ENCODE measurements at regions not wholly inside any gene's neighbourhood (a gene's known extent, or its start where the extent isn't known, plus 50 kb on each side); places are given as distances from the start of the nearest gene placed in this dataset.

- Mint-ChIP-seq H3K36me3 (ENCODE audit: low read depth) (no peaks in the 10 kb centered on the region), H3K27ac (no peak overlapping the region)
- intact Hi-C loops (cut with micrococcal nuclease): no loop called here
Measured at GRCh38 chr9:108534741-108535140, 321.0 kb downstream of the ACTL7B start.

DNA sequence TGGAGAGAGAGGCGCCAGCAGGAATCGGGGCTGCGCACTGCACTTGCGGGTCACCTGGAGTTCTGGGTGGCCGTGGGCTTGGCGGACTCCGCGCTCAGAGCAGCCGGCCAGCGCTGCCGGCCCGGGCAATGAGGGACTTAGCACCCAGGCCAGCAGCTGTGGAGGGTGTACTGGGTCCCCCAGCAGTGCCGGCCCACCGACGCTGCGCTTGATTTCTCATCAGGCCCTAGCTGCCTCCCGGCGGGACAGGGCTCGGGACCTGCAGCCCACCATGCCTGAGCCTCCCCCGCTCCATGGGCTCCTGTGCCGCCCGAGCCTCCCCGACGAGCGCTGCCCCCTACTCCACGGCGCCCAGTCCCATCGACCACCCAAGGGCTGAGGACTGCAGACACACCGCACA is 325.6 kb downstream of the ACTL7B start:
- intact Hi-C loops (cut with micrococcal nuclease): no loop called here
- H3K4me1 Mint-ChIP-seq (ENCODE audit: low read depth): no peaks in the 10 kb centered on the region
- H3K9me3 Mint-ChIP-seq: no peaks in the 10 kb centered on the region
- H3K27me3 Mint-ChIP-seq (ENCODE audit: low read depth): no peaks in the 10 kb centered on the region
- no peak for DNase-seq (ENCODE audit: low spot score)
- no peaks in the 10 kb centered on the region for H3K36me3 Mint-ChIP-seq (ENCODE audit: low read depth)
- H3K4me3 Mint-ChIP-seq (ENCODE audit: low read depth): no peak overlapping the region
- H3K27ac Mint-ChIP-seq: no peak overlapping the region

More at GRCh38 chr9:108534741-108535140, 321.0 kb downstream of the ACTL7B start:
- Mint-ChIP-seq H3K9me3 (no peaks in the 10 kb centered on the region), H3K4me1 (ENCODE audit: low read depth) (no peaks in the 10 kb centered on the region), H3K4me3 (ENCODE audit: low read depth) (no peak overlapping the region), H3K27me3 (ENCODE audit: low read depth) (no peaks in the 10 kb centered on the region)
- no peak for DNase-seq (ENCODE audit: low spot score)

DNA sequence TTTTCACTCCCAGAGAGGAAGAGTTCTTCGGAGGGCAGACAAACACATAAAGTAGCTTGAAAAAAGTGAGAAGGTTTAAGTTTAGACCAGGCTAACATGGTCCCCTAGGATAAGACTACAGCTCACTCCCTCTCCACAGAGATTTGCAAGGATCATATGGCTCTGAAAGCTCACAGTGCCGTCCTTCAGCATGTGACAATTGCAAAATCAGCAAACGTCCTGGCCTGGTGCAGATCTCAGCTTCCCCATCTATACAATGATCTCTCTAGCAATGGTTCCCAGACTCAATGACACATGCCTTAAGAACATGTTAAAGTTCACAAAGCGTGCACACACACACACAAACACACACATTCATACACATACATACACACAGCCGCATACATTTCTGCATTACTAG is 327.6 kb downstream of the ACTL7B start:
- Mint-ChIP-seq H3K27ac (no peak overlapping the region), H3K27me3 (ENCODE audit: low read depth) (no peaks in the 10 kb centered on the region), H3K4me3 (ENCODE audit: low read depth) (no peak overlapping the region), H3K36me3 (ENCODE audit: low read depth) (no peaks in the 10 kb centered on the region), H3K9me3 (no peaks in the 10 kb centered on the region), H3K4me1 (ENCODE audit: low read depth) (no peaks in the 10 kb centered on the region)
- intact Hi-C loops (cut with micrococcal nuclease): no loop called here
- no peak for DNase-seq (ENCODE audit: low spot score)

DNA sequence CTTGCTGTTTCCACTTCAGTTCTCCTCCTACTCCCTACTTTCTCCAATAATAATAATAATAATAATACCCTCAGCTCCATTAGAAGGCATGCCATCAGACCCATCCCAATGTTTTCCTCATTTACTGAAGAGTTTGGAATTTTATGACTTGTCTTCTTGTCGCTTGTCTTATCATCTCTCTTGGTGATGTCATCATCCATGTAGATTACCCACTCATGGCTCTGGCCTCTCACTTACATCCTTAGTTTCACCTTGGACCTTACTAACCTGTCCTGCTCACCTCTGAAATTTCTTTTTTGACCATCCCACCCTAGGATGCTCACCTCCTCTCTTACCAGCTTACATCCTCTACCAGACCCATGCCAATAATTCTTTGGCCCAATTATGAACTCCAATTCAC is 329.3 kb downstream of the ACTL7B start:
- H3K27ac Mint-ChIP-seq: no peak overlapping the region
- no peaks in the 10 kb centered on the region for H3K9me3 Mint-ChIP-seq
- no peak overlapping the region for H3K4me3 Mint-ChIP-seq (ENCODE audit: low read depth)
- no peaks in the 10 kb centered on the region for H3K4me1 Mint-ChIP-seq (ENCODE audit: low read depth)
- no peak for DNase-seq (ENCODE audit: low spot score)
- no peaks in the 10 kb centered on the region for H3K36me3 Mint-ChIP-seq (ENCODE audit: low read depth)
- no peaks in the 10 kb centered on the region for H3K27me3 Mint-ChIP-seq (ENCODE audit: low read depth)
- intact Hi-C loops (cut with micrococcal nuclease): no loop called here

GRCh38 chr9:108525186-108525585 is 330.6 kb downstream of the ACTL7B start:
- no peaks in the 10 kb centered on the region for H3K36me3 Mint-ChIP-seq (ENCODE audit: low read depth)
- no peak overlapping the region for H3K27ac Mint-ChIP-seq
- no peaks in the 10 kb centered on the region for H3K9me3 Mint-ChIP-seq
- intact Hi-C loops (cut with micrococcal nuclease): no loop called here
- no peaks in the 10 kb centered on the region for H3K4me1 Mint-ChIP-seq (ENCODE audit: low read depth)
- H3K27me3 Mint-ChIP-seq (ENCODE audit: low read depth): no peaks in the 10 kb centered on the region
- H3K4me3 Mint-ChIP-seq (ENCODE audit: low read depth): no peak overlapping the region
- DNase-seq (ENCODE audit: low spot score): no peak

- no peak overlapping the region for H3K4me3 Mint-ChIP-seq (ENCODE audit: low read depth)
- no peaks in the 10 kb centered on the region for H3K36me3 Mint-ChIP-seq (ENCODE audit: low read depth)
- no peaks in the 10 kb centered on the region for H3K9me3 Mint-ChIP-seq
- no peak overlapping the region for H3K27ac Mint-ChIP-seq
- no peaks in the 10 kb centered on the region for H3K27me3 Mint-ChIP-seq (ENCODE audit: low read depth)
- intact Hi-C loops (cut with micrococcal nuclease): no loop called here
- no peaks in the 10 kb centered on the region for H3K4me1 Mint-ChIP-seq (ENCODE audit: low read depth)
- DNase-seq (ENCODE audit: low spot score): no peak
Measured at GRCh38 chr9:108521063-108521590, 334.7 kb downstream of the ACTL7B start.

- no peaks in the 10 kb centered on the region for H3K4me1 Mint-ChIP-seq (ENCODE audit: low read depth)
- H3K36me3 Mint-ChIP-seq (ENCODE audit: low read depth): no peaks in the 10 kb centered on the region
- H3K9me3 Mint-ChIP-seq: no peaks in the 10 kb centered on the region
Measured at GRCh38 chr9:108519437-108519836, 336.3 kb downstream of the ACTL7B start.

GRCh38 chr9:108517651-108518365 is 338.0 kb downstream of the ACTL7B start:
- H3K27me3 Mint-ChIP-seq (ENCODE audit: low read depth): no peaks in the 10 kb centered on the region
- H3K9me3 Mint-ChIP-seq: no peaks in the 10 kb centered on the region
- no peak for DNase-seq (ENCODE audit: low spot score)
- no peak overlapping the region for H3K4me3 Mint-ChIP-seq (ENCODE audit: low read depth)
- H3K27ac Mint-ChIP-seq: no peak overlapping the region
- intact Hi-C loops (cut with micrococcal nuclease): no loop called here
- no peaks in the 10 kb centered on the region for H3K36me3 Mint-ChIP-seq (ENCODE audit: low read depth)
- no peaks in the 10 kb centered on the region for H3K4me1 Mint-ChIP-seq (ENCODE audit: low read depth)

More at GRCh38 chr9:108519437-108519836, 336.3 kb downstream of the ACTL7B start:
- no peak overlapping the region for H3K4me3 Mint-ChIP-seq (ENCODE audit: low read depth)
- DNase-seq (ENCODE audit: low spot score): no peak
- intact Hi-C loops (cut with micrococcal nuclease): no loop called here
- no peak overlapping the region for H3K27ac Mint-ChIP-seq
- H3K27me3 Mint-ChIP-seq (ENCODE audit: low read depth): no peaks in the 10 kb centered on the region

GRCh38 chr9:108516391-108516790 is 339.4 kb downstream of the ACTL7B start:
- H3K27ac Mint-ChIP-seq: no peak overlapping the region
- no peaks in the 10 kb centered on the region for H3K36me3 Mint-ChIP-seq (ENCODE audit: low read depth)
- H3K9me3 Mint-ChIP-seq: no peaks in the 10 kb centered on the region
- no peak for DNase-seq (ENCODE audit: low spot score)
- intact Hi-C loops (cut with micrococcal nuclease): no loop called here
- H3K4me1 Mint-ChIP-seq (ENCODE audit: low read depth): no peaks in the 10 kb centered on the region
- H3K4me3 Mint-ChIP-seq (ENCODE audit: low read depth): no peak overlapping the region
- no peaks in the 10 kb centered on the region for H3K27me3 Mint-ChIP-seq (ENCODE audit: low read depth)

DNA sequence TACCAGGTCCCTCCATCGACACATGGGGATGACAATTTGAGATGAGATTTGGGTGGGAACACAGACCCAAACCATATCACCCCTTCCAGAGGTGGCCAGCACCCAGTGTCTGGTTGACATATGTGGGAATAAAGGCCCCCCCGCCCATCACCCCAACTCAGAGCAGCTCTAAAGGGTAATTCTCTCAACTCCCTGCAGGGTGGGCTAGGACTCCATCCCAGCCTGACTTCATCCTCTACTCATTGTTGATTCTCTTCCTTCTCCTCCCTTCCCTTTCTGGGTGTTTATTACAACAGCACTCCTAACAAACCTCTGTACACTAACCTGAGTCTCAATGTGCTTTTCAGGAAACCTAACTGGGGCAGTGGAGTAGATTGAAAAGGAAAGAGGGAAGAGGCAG is 339.9 kb downstream of the ACTL7B start:
- intact Hi-C loops (cut with micrococcal nuclease): no loop called here
- Mint-ChIP-seq H3K36me3 (ENCODE audit: low read depth) (no peaks in the 10 kb centered on the region), H3K4me3 (ENCODE audit: low read depth) (no peak overlapping the region), H3K27me3 (ENCODE audit: low read depth) (no peaks in the 10 kb centered on the region), H3K9me3 (no peaks in the 10 kb centered on the region), H3K4me1 (ENCODE audit: low read depth) (no peaks in the 10 kb centered on the region), H3K27ac (no peak overlapping the region)
- DNase-seq (ENCODE audit: low spot score): no peak

- no peaks in the 10 kb centered on the region for H3K36me3 Mint-ChIP-seq (ENCODE audit: low read depth)
- H3K4me1 Mint-ChIP-seq (ENCODE audit: low read depth): no peaks in the 10 kb centered on the region
- no peaks in the 10 kb centered on the region for H3K9me3 Mint-ChIP-seq
- H3K27ac Mint-ChIP-seq: no peak overlapping the region
- no peak overlapping the region for H3K4me3 Mint-ChIP-seq (ENCODE audit: low read depth)
- DNase-seq (ENCODE audit: low spot score): no peak
- intact Hi-C loops (cut with micrococcal nuclease): no loop called here
- no peaks in the 10 kb centered on the region for H3K27me3 Mint-ChIP-seq (ENCODE audit: low read depth)
Measured at GRCh38 chr9:108512426-108513173, 343.2 kb downstream of the ACTL7B start.

DNA sequence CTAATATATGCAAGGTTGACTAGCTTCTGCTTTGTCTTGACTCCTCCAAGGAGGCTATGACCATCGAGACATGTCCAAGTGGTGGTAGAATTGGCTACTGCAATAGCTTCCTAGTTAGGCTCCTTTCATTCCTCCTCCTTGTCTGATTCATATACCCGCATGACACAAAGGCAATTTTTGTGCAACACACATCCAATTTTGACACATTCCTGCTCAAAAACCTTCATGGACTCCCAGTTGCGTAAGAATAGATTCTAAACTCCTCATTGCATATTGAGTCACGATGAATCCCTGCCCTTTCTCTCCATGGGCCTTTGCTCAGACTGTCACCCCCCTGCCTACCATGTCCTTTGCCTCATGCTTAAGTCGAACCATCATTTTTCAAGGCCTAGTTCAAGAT is 344.5 kb downstream of the ACTL7B start:
- H3K4me1 Mint-ChIP-seq (ENCODE audit: low read depth): no peaks in the 10 kb centered on the region
- intact Hi-C loops (cut with micrococcal nuclease): no loop called here
- no peak overlapping the region for H3K27ac Mint-ChIP-seq
- no peaks in the 10 kb centered on the region for H3K27me3 Mint-ChIP-seq (ENCODE audit: low read depth)
- DNase-seq (ENCODE audit: low spot score): no peak
- no peaks in the 10 kb centered on the region for H3K36me3 Mint-ChIP-seq (ENCODE audit: low read depth)
- no peaks in the 10 kb centered on the region for H3K9me3 Mint-ChIP-seq
- no peak overlapping the region for H3K4me3 Mint-ChIP-seq (ENCODE audit: low read depth)

DNA sequence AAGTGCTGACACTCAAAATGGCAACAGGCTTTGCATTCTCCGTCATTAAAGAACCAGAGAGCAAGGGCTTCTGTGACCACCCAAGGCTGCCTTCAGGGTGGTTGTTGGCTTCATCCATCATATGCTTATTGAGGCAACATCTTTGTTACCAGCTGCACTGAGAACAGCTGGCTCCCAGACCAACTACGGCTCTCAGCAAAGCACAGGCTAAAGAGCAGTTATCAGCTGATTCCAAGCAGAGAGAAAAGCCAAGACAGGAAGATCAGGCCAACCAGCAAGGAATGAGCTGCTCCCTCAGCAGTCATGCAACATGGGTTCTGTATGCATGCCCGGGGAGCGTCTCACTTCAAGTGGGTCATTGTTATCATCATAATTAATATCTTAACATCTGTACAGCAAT is 358.9 kb downstream of the ACTL7B start:
- Mint-ChIP-seq H3K9me3 (peaks cover 20% of the 10 kb centered on the region), H3K4me1 (ENCODE audit: low read depth) (no peaks in the 10 kb centered on the region), H3K27me3 (ENCODE audit: low read depth) (no peaks in the 10 kb centered on the region), H3K4me3 (ENCODE audit: low read depth) (no peak overlapping the region), H3K36me3 (ENCODE audit: low read depth) (no peaks in the 10 kb centered on the region), H3K27ac (no peak overlapping the region)
- DNase-seq (ENCODE audit: low spot score): no peak
- intact Hi-C loops (cut with micrococcal nuclease): no loop called here
